ENCODE measurements at regions not wholly inside any gene's neighbourhood (a gene's known extent, or its start where the extent isn't known, plus 50 kb on each side); places are given as distances from the start of the nearest gene placed in this dataset.

DNA sequence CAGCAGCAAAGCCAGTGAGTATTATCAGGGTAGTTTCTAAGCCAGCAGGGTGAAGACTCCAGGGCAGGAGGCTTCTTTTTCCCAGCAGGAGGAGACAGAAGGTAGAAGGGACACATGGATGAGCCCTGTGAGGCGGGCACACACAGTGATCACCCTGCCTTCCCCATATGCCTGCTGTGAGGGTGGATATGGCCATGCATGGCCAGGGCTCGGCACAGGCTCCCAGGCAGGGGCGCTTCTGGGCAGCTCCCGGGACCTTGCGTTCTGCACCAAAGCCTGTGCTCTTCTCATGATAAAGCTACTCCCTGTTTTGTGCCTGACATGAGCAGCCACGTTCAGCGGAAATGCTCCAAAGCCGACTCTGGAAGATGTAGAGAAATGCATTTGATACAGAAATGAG, 807.2 kb downstream of the TYW1 start:
- Histone ChIP-seq H3K27ac (no peak overlapping the region), H3K36me3 (no peaks in the 10 kb centered on the region), H3K9me3 (no peaks in the 10 kb centered on the region), H3K27me3 (no peaks in the 10 kb centered on the region), H3K4me3 (no peak overlapping the region), H3K4me1 (no peaks in the 10 kb centered on the region)
- TF ChIP-seq, protein P1, sequence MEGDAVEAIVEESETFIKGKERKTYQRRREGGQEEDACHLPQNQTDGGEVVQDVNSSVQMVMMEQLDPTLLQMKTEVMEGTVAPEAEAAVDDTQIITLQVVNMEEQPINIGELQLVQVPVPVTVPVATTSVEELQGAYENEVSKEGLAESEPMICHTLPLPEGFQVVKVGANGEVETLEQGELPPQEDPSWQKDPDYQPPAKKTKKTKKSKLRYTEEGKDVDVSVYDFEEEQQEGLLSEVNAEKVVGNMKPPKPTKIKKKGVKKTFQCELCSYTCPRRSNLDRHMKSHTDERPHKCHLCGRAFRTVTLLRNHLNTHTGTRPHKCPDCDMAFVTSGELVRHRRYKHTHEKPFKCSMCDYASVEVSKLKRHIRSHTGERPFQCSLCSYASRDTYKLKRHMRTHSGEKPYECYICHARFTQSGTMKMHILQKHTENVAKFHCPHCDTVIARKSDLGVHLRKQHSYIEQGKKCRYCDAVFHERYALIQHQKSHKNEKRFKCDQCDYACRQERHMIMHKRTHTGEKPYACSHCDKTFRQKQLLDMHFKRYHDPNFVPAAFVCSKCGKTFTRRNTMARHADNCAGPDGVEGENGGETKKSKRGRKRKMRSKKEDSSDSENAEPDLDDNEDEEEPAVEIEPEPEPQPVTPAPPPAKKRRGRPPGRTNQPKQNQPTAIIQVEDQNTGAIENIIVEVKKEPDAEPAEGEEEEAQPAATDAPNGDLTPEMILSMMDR (IDR thresholded peaks at IDR 0.05) = no peak
- DNase-seq = no peak
- intact Hi-C loops (cut with DNase I; ENCODE audit: low total_unique reads) = no loop called here

DNA sequence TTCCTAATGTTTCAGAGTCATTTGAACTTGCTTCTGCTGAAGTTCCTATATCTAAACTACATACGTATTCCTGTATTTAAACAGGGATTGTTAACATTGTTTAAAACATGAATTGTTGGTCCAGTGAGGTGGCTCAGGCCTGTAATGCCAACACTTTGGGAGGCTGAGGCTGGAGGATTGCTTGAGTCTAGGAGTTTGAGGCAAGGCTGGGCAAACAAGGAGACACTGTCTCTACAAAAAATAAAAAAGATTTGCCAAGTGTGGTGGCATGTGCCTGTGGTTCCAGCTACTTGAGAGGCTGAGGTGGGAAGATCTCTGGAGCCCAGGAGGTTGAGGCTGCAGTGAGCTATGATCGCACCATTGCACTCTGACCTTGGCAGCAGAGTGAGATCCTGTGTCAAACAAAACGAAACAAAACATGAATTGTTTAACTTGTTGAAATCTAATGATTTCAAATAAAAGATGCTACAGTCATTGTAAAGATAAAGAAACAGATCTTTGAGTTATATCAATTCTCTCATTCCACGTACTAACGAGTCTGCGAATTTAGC, 809.4 kb downstream of the TYW1 start:
- Histone ChIP-seq H3K27ac (no peak overlapping the region), H3K36me3 (no peaks in the 10 kb centered on the region), H3K9me3 (no peaks in the 10 kb centered on the region), H3K4me3 (no peak overlapping the region), H3K27me3 (no peaks in the 10 kb centered on the region), H3K4me1 (no peaks in the 10 kb centered on the region)
- no peak for DNase-seq
- intact Hi-C loops (cut with DNase I; ENCODE audit: low total_unique reads) = no loop called here
- TF ChIP-seq, protein P1 (IDR thresholded peaks at IDR 0.05) = no peak

DNA sequence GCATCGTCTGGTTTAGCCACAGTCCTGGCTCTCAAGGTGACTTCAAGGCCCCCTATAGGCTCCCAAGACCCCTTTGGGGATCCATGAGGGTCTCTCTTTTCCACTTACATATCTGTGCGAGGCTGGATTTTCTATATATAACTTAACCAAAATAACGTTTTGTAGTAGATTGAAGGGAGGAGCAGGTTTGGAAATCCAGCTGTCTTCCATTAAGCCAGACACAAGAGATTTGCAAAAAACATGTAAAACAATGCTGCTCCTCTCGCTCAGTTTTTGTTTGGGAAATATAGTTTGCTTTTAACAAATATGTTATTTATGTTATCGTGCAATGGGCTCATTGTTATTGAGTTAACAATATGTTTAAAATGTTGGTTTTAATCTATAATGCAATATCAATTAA, 811.2 kb downstream of the TYW1 start:
- Histone ChIP-seq H3K9me3 (no peaks in the 10 kb centered on the region), H3K27ac (no peak overlapping the region), H3K4me3 (no peak overlapping the region), H3K36me3 (no peaks in the 10 kb centered on the region), H3K27me3 (no peaks in the 10 kb centered on the region), H3K4me1 (no peaks in the 10 kb centered on the region)
- TF ChIP-seq, protein P1 (IDR thresholded peaks at IDR 0.05) = no peak
- intact Hi-C loops (cut with DNase I; ENCODE audit: low total_unique reads) = no loop called here
- DNase-seq = no peak

GRCh38 chr7:67809586-67809985, 813.0 kb downstream of the TYW1 start:
- intact Hi-C loops (cut with DNase I; ENCODE audit: low total_unique reads) = no loop called here
- no peak overlapping the region for H3K4me3 ChIP-seq

GRCh38 chr7:67813621-67814292, 817.1 kb downstream of the TYW1 start:
- H3K27ac ChIP-seq = no peak overlapping the region
- H3K4me3 ChIP-seq = no peak overlapping the region
- intact Hi-C loops (cut with DNase I; ENCODE audit: low total_unique reads) = no loop called here
- no peaks in the 10 kb centered on the region for H3K9me3 ChIP-seq
- H3K36me3 ChIP-seq = no peaks in the 10 kb centered on the region
- no peaks in the 10 kb centered on the region for H3K27me3 ChIP-seq
- DNase-seq = no peak
- no peaks in the 10 kb centered on the region for H3K4me1 ChIP-seq
- TF ChIP-seq, protein P1 (IDR thresholded peaks at IDR 0.05) = no peak

More at GRCh38 chr7:67809586-67809985, 813.0 kb downstream of the TYW1 start:
- Histone ChIP-seq H3K27ac (no peak overlapping the region), H3K36me3 (no peaks in the 10 kb centered on the region), H3K9me3 (no peaks in the 10 kb centered on the region), H3K27me3 (no peaks in the 10 kb centered on the region), H3K4me1 (no peaks in the 10 kb centered on the region)
- TF ChIP-seq, protein P1 (IDR thresholded peaks at IDR 0.05) = no peak
- no peak for DNase-seq
